ENCODE measurements at regions not wholly inside any gene's neighbourhood (a gene's known extent, or its start where the extent isn't known, plus 50 kb on each side); places are given as distances from the start of the nearest gene placed in this dataset.
"Not testable (repeated sequence)": the region's sequence is repeated elsewhere in the genome, so short reads cannot be mapped to it uniquely, and the experiment has no call there.

DNA sequence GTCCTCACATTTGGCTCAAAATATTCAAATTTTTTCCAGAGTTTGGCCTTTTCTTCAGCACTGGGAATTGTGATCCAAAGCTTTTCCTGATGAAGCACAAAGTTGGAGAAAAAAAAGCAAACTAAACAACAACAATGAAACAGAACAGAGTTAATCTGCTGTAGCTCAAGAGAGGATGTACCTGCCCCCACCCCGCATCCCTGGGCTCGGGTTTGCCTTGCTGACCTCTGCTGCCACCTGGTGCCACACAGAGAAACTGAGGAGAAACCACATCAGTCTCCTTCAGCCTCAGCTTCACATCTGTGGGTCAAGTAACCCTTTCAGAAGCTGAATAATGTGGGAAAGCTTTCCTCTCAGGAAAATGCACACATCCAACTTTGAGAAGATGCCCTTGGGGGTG is 290.4 kb downstream of the RTP5 start:
- DNase-seq = not testable (repeated sequence)

DNA sequence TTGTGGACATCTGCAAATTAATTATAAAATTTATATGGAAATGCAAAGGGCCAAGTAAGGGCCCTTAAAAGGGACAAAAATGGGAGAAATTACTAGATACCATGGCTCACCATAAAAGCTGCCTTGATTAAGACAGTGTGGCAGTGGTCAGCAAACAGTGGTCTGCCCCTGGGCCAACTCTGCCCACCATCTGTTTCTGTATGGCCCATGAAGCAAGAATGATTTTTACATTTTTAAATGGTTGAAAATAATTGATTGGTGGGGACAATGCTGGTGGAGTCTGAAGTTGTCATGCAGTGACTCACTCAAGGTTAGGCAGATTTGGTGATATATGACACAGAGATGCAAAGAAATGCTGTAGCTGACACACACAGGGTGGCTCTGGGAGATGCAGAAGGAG is 295.6 kb downstream of the RTP5 start:
- DNase-seq = not testable (repeated sequence)

DNA sequence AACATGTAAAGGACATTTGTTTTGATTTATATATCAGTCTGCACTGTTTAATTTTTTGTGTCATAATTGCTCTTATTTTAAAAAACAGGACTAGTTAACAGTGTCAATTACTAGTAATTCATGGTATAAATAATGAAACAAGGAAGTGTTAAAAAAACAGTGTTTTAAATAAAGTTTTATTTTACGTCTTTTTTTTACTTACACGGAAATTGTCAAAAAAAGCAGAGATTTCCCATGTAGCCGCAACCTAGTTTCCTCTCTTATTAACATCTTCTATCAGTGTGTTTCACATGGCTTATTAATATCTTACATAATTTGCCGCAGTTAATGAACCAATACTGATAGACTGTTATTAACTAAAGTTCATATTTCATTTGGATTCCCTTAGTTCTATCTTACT is 301.8 kb downstream of the RTP5 start:
- DNase-seq = not testable (repeated sequence)

Data from SW 1271 (cell line).